HCT116 (cell line): ENCODE measurements at regions not wholly inside any gene's neighbourhood (a gene's known extent, or its start where the extent isn't known, plus 50 kb on each side); places are given as distances from the start of the nearest gene placed in this dataset.

Experiments
- ATAC-seq: fragments of 200-7000 bp; cut with Tn5 transposase; 2 replicates; pipeline ENCODE4 v1.9.1; 2020; ENCODE audit warnings: mild to moderate bottlenecking, moderate library complexity
- BruUV-seq: library from RNA; stranded (reverse); fragments of 400-500 nt; replicated peaks from 2 replicates; lab custom pipeline; 2021; lab: Mats Ljungman, UMichigan
- CTCF ChIA-PET: fragments of 300-600 bp; sonication (Branson Sonifier 250); formaldehyde crosslinking; loops from one replicate; lab custom pipeline; 2021; ENCODE audit warnings: antibody characterized with exemption; lab: Charles Lee
- POLR2A ChIA-PET: fragments of 300-600, 350-600 bp; sonication (Branson Sonifier 250); formaldehyde crosslinking; loops from one replicate; lab custom pipeline; 2021; ENCODE audit warnings: antibody characterized with exemption; lab: Charles Lee
- RAD21 ChIA-PET, 2 experiments: fragments of 300-600 bp; sonication (Branson Sonifier 250); formaldehyde crosslinking; loops; one replicate each; lab custom pipeline; 2023; ENCODE audit warnings: low total read pairs in 2 of 2; ENCODE audit not compliant: uncharacterized antibody in 2 of 2, unreplicated experiment in 2 of 2, low non-redundant PET in 1 of 2; lab: Charles Lee
- DNase-seq: peaks from one replicate; pipeline ENCODE4 v3.0.0-alpha.2; 2010; ENCODE audit warnings: low read depth, low spot score
- H2AFZ ChIP-seq: fragments of 200-600 bp; shearing (Covaris generic), sonication (generic); 2 replicates; pipeline ENCODE4 v1.6.1; 2017; ENCODE audit warnings: low read depth, mixed run types, mixed read lengths, antibody characterized with exemption, low read length; ENCODE audit not compliant: poor library complexity, severe bottlenecking
- H3K27ac ChIP-seq: 2 replicates; pipeline ENCODE4 v1.5.1; 2012; ENCODE audit warnings: low read depth, low read length
- H3K27me3 ChIP-seq: fragments of 200-600 bp; sonication (generic); 2 replicates; pipeline ENCODE4 v1.6.1; 2016; ENCODE audit warnings: mixed run types, low read length, mixed read lengths; ENCODE audit not compliant: insufficient read depth
- H3K36me3 ChIP-seq, 2 experiments: fragments of 200-500 bp in 1 of 2; fragments of 200-600 bp in 1 of 2; sonication (Bioruptor generic) in 1 of 2; sonication (generic) in 1 of 2; 2 replicates each; pipeline versions ENCODE4 v1.5.1 to v1.6.1; 2014 to 2016; ENCODE audit warnings: low read length in 2 of 2, inconsistent platforms in 1 of 2, mixed read lengths in 1 of 2, mixed run types in 1 of 2; ENCODE audit not compliant: insufficient read depth in 2 of 2, control insufficient read depth in 1 of 2
- H3K4me1 ChIP-seq, 2 experiments: fragments of 200-600 bp in 1 of 2; sonication (generic) in 1 of 2; 2 replicates each; pipeline versions ENCODE4 v1.5.1 to v1.6.1; 2012 to 2017; ENCODE audit warnings: low read length in 2 of 2, inconsistent platforms in 1 of 2, mild to moderate bottlenecking in 1 of 2, mixed read lengths in 1 of 2, mixed run types in 1 of 2, moderate library complexity in 1 of 2; ENCODE audit not compliant: insufficient read depth in 2 of 2, control insufficient read depth in 1 of 2
- H3K4me2 ChIP-seq: fragments of 200-600 bp; sonication (generic); 2 replicates; pipeline ENCODE4 v1.6.1; 2017; ENCODE audit warnings: mixed run types, low read length, mixed read lengths
- H3K4me3 ChIP-seq, 2 experiments: fragments of 200-600 bp in 1 of 2; sonication (generic) in 1 of 2; replicated peaks in 1 of 2; 2 replicates each; pipeline ENCODE4 v1.5.1; 2011 to 2016; ENCODE audit warnings: low read length in 2 of 2, control low read depth in 1 of 2, low read depth in 1 of 2, mild to moderate bottlenecking in 1 of 2, mixed read lengths in 1 of 2, mixed run types in 1 of 2
- H3K79me2 ChIP-seq: fragments of 200-600 bp; sonication (generic); 2 replicates; pipeline ENCODE4 v1.6.1; 2017; ENCODE audit warnings: mild to moderate bottlenecking, mixed run types, low read length, moderate library complexity, mixed read lengths; ENCODE audit not compliant: insufficient read depth
- H3K9ac ChIP-seq: fragments of 200-600 bp; sonication (generic); 2 replicates; pipeline ENCODE4 v1.6.1; 2016; ENCODE audit warnings: low read length, mixed read lengths
- H3K9me2 ChIP-seq: fragments of 200-600 bp; sonication (generic), shearing (Covaris generic); 2 replicates; pipeline ENCODE4 v1.6.1; 2017; ENCODE audit warnings: mixed run types, mild to moderate bottlenecking, moderate library complexity; ENCODE audit not compliant: insufficient read depth
- H3K9me3 ChIP-seq, 2 experiments: fragments of 200-500 bp in 1 of 2; fragments of 200-600 bp in 1 of 2; sonication (Bioruptor generic) in 1 of 2; sonication (generic) in 1 of 2; 2 replicates each; pipeline ENCODE4 v1.6.1; 2014 to 2017; ENCODE audit warnings: low read length in 2 of 2, mixed read lengths in 2 of 2, inconsistent platforms in 1 of 2, low read depth in 1 of 2, mild to moderate bottlenecking in 1 of 2, mixed run types in 1 of 2, moderate library complexity in 1 of 2; ENCODE audit not compliant: control insufficient read depth in 1 of 2, insufficient read depth in 1 of 2
- H4K20me1 ChIP-seq: fragments of 200-600 bp; sonication (generic), shearing (Covaris generic); 2 replicates; pipeline ENCODE4 v1.6.1; 2017; ENCODE audit warnings: mixed run types, mild to moderate bottlenecking, moderate library complexity; ENCODE audit not compliant: insufficient read depth
- ATF3 ChIP-seq: IDR thresholded peaks from 2 replicates; pipeline ENCODE4 v1.6.1; 2012
- CBX3 ChIP-seq: IDR thresholded peaks from 2 replicates; pipeline ENCODE4 v1.6.1; 2012; ENCODE audit warnings: low read depth
- CTCF ChIP-seq, 3 experiments: fragments of 200-600 bp in 1 of 3; sonication (generic) in 1 of 3; IDR thresholded peaks in 2 of 3; conservative IDR thresholded peaks in 1 of 3; 2 replicates each; pipeline ENCODE4 v1.5.1; 2012 to 2017; ENCODE audit warnings: low read depth in 2 of 3, low read length in 2 of 3, antibody characterized with exemption in 1 of 3, borderline replicate concordance in 1 of 3, control low read depth in 1 of 3, mild to moderate bottlenecking in 1 of 3, mixed read lengths in 1 of 3, mixed run types in 1 of 3, moderate library complexity in 1 of 3; ENCODE audit not compliant: insufficient read depth in 1 of 3
- ELF1 ChIP-seq: IDR thresholded peaks from 2 replicates; pipeline ENCODE4 v1.6.1; 2012; ENCODE audit warnings: low read depth, borderline replicate concordance
- EZH2 ChIP-seq: fragments of 200-600 bp; sonication (generic); IDR thresholded peaks from 2 replicates; pipeline ENCODE4 v1.6.1; 2017; ENCODE audit warnings: antibody characterized with exemption, mixed run types
- FOSL1 ChIP-seq: IDR thresholded peaks from 2 replicates; pipeline ENCODE4 v1.6.1; 2012; ENCODE audit warnings: low read depth
- JUND ChIP-seq: IDR thresholded peaks from 2 replicates; pipeline ENCODE4 v1.6.1; 2012
- MAX ChIP-seq: IDR thresholded peaks from 2 replicates; pipeline ENCODE4 v1.6.1; 2012
- POLR2A ChIP-seq: IDR thresholded peaks from 2 replicates; pipeline ENCODE4 v1.7.0; 2011; ENCODE audit warnings: borderline replicate concordance; ENCODE audit not compliant: insufficient read depth, insufficient read length; ENCODE audit errors: extremely low read depth
- SIN3A ChIP-seq: IDR thresholded peaks from 2 replicates; pipeline ENCODE4 v1.6.1; 2012; ENCODE audit warnings: low read depth
- SP1 ChIP-seq: IDR thresholded peaks from 2 replicates; pipeline ENCODE4 v1.6.1; 2012; ENCODE audit warnings: low read depth
- SRF ChIP-seq: IDR thresholded peaks from 2 replicates; pipeline ENCODE4 v1.6.1; 2012; ENCODE audit warnings: low read depth
- YY1 ChIP-seq: IDR thresholded peaks from 2 replicates; pipeline ENCODE4 v1.6.1; 2011; ENCODE audit warnings: low read length, low read depth, moderate library complexity, mild to moderate bottlenecking; ENCODE audit not compliant: insufficient replicate concordance; ENCODE audit errors: extremely low read depth
- ZBTB33 ChIP-seq: IDR thresholded peaks from 2 replicates; pipeline ENCODE4 v1.6.1; 2011; ENCODE audit warnings: mild to moderate bottlenecking, low read length, moderate library complexity; ENCODE audit not compliant: insufficient replicate concordance; ENCODE audit errors: extremely low read depth
- ZNF274 ChIP-seq: fragments of 200-500 bp; sonication (Bioruptor generic); IDR thresholded peaks from 2 replicates; pipeline ENCODE4 v1.6.1; 2014; ENCODE audit warnings: mild to moderate bottlenecking, low read depth, low read length, inconsistent platforms
- intact Hi-C: fragments of 100-400 bp; cut with micrococcal nuclease; formaldehyde crosslinking; loops from 2 replicates; pipeline ENCODE4 v1.10.0; 2022

- Histone ChIP-seq H3K27ac (no peak overlapping the region), H3K4me2 (no peak overlapping the region), H4K20me1 (no peaks in the 10 kb centered on the region), H3K4me3 (no peak overlapping the region), H3K36me3 (no peaks in the 10 kb centered on the region), H3K9me3 (peaks cover 0 to 3% of the 10 kb centered on the region in 2 experiments; a peak in 3 of 4 replicates), H3K27me3 (no peaks in the 10 kb centered on the region), H2AFZ (no peak overlapping the region), H3K4me1 (no peaks in the 10 kb centered on the region), H3K9me2 (no peaks in the 10 kb centered on the region), H3K9ac (no peak overlapping the region), H3K79me2 (no peaks in the 10 kb centered on the region)
- RAD21 ChIA-PET = no interaction called here
- TF ChIP-seq CBX3 (no peak), ZNF274 (no peak), JUND (no peak), CTCF (IDR thresholded peaks at IDR 0.05 in 2 of 3, conservative IDR thresholded peaks at IDR 0.05 in 1 of 3; ENCODE audit: borderline replicate concordance in 1 of 3, insufficient read depth in 1 of 3, low read depth in 2 of 3, low read length in 2 of 3) (no peak), YY1 (no peak), EZH2 (no peak), POLR2A (no peak), ELF1 (no peak), MAX (no peak), SRF (no peak), SP1 (no peak), ZBTB33 (no peak), SIN3A (no peak), ATF3 (no peak), FOSL1 (no peak)
- intact Hi-C loops = no loop called here
- no TSS peak for BruUV-seq
- CTCF ChIA-PET = no interaction called here
- ATAC-seq (no peak), DNase-seq (no peak)
- POLR2A ChIA-PET = no interaction called here
These were observed 927.7 kb downstream of the ROBO2 start for GRCh38 chr3:77967621-77968020.
